HG03575 (cell line): ENCODE measurements at regions not wholly inside any gene's neighbourhood (a gene's known extent, or its start where the extent isn't known, plus 50 kb on each side); places are given as distances from the start of the nearest gene placed in this dataset.
"Not testable (repeated sequence)": the region's sequence is repeated elsewhere in the genome, so short reads cannot be mapped to it uniquely, and the experiment has no call there.

Experiments used
- ATAC-seq: cut with Tn5 transposase; IDR thresholded peaks from one replicate; pipeline ENCODE4 v1.9.1; 2021; ENCODE audit not compliant: unreplicated experiment, insufficient number of reproducible peaks, low FRiP score; ENCODE audit errors: extremely low read depth

- no peak for ATAC-seq
Measured at GRCh38 chr12:115898670-115899069, 378.8 kb downstream of the MED13L start.

DNA sequence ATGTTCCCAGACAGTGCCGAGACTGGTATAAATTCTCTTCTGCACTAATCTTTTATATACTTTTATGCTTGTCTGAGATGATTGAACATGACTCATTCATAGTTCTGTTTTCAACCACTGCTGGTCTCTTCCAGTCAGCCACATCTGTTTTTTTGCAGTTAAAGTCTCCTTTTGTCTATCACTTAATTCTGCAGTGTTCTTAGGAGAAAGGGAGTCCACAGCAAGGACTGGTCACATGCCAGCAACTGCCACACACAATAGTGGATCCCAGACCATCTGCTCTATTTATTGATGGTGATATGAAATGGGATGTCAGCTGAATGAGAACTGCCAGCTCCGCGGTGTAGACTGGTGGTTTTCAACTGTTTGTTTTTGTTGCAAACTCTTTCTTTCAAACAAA lies 379.8 kb downstream of the MED13L start:
- no peak for ATAC-seq

- ATAC-seq = no peak
Measured at GRCh38 chr12:115895247-115895646, 382.2 kb downstream of the MED13L start.

DNA sequence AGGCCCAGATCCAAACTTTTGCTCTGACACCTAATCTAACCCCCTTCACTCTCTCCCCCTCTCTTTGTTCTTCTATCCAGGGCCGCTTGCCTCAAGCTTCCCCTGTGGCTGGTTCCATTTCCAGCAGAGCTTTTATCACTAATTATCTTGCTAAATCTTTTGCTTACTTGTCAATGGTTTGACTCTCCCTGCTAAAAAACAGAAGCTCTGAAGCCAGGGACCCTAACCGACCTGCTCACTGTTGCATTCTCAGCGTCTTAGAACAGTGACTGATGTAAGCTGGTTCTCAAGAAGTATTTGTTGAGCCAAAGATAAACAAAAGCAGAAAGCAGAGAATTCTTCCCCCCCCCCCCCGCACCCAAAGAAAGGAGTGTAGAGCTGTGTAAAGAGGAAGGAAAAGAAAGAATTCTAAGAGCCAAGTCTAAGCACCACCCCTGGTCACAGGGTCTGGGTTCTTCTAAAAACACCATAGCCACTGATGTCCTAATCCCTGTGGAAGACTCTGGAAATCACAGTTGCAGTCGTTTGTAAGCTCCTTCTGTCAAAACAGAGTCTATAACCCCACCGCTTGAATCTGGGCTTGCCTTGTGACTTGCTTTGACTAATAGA lies 385.8 kb downstream of the MED13L start:
- ATAC-seq = no peak

- no peak for ATAC-seq
Measured at GRCh38 chr12:115886666-115887065, 390.8 kb downstream of the MED13L start.

DNA sequence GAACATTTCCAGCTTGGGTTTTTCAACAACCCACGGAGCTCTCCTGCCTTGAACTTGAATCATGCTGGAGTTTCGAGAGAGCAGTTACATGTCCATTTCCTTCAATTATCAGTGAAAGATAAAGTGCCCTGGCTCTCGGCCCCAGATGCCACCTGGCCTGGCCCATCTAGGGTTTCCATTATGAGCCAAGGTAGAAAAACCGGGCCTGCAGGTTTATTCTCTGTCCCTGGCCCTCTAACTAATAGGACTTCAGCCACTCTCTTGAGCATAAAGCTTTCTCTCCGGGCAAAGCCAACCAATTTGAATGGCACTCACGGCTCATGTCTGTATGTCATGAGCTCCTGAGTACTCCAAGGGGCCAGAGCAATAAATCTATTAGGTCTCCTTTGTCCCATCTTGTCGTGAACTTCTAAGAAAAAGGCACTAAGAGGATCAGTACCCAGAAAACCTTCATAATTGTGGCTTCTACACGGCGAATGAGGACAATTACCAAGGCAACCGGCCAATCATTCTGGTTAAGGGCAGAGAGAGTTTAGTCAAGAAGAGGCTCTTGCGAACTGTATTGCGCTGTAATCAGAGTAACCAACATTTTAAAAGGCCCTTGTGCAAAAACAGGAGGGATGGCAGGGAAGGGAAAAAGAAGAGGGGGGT lies 392.3 kb downstream of the MED13L start:
- ATAC-seq = no peak

DNA sequence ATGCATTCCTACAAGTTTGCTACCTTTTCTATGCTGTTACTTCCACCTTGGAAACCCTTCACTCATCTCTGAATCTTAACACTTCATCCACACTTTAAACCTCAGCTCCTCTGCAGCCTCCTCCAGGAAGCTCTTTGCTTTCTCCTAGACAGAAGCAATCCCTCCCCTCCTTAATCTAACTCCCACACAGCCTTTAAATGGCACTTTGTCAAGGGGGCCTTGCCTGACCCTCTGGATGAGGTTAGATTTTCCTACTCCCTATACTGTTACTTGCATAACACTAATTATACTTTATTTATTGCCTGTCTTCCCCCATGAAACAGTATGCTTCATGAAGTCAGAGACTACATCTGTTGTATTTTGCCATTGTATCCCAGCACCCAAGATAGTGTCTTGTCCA lies 394.6 kb downstream of the MED13L start:
- no peak for ATAC-seq

DNA sequence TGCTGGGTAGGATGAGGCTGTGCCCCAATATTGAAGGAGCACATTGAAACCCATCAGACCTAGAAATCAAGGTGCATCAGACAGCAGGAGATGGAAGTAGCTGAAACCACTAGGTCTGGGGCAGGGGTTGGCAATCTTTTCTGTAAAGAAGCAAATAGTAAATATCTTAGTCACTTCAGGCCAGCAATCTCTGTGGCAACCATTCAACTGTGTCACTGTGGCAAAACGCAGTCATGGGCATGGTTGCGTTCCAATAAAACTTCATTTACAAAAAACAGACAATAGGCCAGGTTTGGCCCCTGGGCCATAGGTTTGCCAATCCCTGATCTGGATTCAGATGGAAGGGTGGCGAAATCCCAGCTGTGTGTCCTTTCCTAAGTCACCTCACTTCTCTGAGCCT lies 397.3 kb downstream of the MED13L start:
- no peak for ATAC-seq

GRCh38 chr12:115879354-115879753 lies 398.1 kb downstream of the MED13L start:
- no peak for ATAC-seq

GRCh38 chr12:115873451-115874082 lies 403.9 kb downstream of the MED13L start:
- no peak for ATAC-seq

DNA sequence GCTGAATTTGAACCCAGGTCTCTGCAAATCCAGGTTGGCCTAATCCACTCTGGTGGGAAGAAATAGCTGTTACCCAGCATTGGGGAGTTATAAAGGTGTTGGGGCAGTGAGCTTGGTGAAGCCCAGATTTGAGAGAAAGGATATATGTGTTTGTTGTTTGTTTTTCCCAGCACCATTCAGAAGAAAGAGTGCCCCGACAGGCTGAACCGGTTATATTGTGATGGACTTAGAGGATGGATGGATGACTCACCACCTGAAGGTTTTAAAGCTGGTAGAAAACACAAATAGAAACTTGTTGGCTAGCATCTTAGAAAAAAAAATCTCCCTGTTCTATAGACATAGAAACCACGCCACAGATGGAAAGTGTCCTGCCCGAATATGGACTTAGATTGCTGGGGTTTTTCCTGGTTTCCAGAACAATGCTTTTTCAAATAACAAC lies 404.6 kb downstream of the MED13L start:
- ATAC-seq = no peak

GRCh38 chr12:115872212-115872611 lies 405.3 kb downstream of the MED13L start:
- no peak for ATAC-seq

- ATAC-seq = no peak
Measured at GRCh38 chr12:115871714-115872113, 405.8 kb downstream of the MED13L start.

- ATAC-seq = no peak
Measured at GRCh38 chr12:115870510-115870909, 407.0 kb downstream of the MED13L start.

DNA sequence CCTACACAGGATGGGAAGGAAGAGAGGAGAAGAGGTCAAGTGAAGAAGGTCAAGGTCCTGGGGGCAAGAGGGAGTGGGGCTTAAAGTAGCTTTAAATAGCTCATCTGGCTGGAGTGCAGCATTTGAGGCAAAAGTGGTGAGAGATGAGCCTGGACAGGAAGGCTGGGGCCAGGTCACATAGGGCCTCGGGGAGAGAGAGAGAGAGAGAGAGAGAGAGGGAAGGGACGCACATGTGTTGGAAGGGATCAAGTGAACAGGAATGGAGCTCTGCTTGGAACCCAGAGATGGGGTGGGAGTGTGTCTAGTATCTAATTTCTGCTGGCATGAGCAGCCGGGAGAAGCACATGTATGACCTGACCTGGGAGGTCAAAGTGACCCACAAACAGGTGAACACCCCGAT lies 407.5 kb downstream of the MED13L start:
- no peak for ATAC-seq

DNA sequence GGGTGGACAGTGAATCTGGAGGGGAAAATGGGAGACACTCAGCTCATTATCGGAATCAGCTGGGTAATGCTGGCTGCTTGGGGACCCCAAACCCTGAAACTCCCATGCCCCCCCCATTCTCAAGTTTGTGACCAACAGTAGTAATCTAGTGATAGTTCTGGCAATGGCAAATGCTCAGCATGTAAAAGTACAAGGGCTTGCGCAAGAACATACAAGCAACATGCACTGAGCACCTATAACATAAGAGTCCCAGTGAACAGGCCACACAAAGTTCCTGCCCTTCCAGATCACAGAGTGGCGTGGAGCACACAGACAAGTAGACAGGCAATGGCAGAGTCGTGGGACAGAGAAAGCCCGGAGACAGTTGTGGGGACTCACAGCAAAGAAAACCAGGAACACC lies 407.9 kb downstream of the MED13L start:
- no peak for ATAC-seq

GRCh38 chr12:115868624-115869023 lies 408.9 kb downstream of the MED13L start:
- ATAC-seq = no peak

DNA sequence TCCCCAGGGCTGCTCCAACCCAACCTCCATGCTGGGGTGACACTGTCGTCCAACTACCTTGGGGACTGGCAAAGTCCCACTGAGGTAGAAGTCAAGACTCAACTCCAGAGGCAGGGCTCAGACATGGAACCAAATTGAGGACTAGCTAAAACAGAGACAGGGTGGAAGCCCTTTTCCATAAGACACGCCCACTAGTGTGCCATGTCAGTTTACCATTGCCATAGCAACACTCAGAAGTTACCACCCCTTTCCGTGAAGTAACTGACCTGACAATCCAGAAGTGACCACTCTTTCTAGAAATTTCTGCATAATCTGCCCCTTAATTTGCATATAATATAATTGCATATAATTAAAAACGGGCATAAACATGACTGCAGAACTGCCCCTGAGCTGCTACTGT lies 409.6 kb downstream of the MED13L start:
- ATAC-seq = no peak

DNA sequence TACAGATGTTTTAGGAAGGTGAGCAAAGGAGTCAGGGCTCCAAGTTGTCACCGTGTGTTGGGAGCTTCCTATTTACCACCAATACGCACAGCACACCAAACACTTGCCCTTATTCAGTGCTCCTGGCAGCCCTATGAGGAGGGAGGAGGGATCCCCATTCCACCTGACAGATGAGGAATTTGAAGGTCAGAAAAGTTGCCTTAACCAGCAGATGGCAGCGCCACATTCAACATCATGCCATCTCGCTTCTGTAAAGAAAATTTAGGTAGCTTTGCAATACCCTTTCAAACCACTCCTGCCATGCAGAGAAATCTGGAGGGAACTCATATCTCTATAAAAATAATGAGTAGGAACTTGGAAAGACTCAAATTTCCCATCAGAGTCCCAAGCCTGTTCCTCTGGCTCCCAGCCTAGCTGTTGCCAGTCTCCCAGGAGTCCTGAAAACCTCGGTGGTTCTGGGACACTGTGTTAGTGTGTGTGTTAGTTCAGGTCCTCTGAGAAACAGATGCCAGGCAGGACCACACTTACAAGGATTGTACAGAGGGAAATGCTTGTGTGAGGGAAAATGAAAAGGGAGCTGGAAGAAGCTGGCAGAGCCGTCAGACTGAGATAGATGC lies 410.5 kb downstream of the MED13L start:
- no peak for ATAC-seq

DNA sequence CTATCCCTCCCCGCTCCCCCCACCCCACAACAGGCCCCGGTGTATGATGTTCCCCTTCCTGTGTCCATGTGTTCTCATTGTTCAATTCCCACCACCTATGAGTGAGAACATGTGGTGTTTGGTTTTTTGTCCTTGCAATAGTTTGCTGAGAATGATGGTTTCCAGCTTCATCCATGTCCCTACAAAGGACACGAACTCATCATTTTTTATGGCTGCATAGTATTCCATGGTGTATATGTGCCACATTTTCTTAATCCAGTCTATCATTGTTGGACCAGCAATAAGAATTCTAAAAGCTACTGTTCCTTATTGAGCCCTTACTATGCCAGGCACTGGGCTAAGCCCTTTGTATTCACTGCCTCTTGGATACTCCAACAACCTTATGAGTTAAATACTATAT lies 411.2 kb downstream of the MED13L start:
- not testable (repeated sequence) for ATAC-seq
